GM18519 (cell line): ENCODE measurements at regions not wholly inside any gene's neighbourhood (a gene's known extent, or its start where the extent isn't known, plus 50 kb on each side); places are given as distances from the start of the nearest gene placed in this dataset.

Experiments used
- ATAC-seq: cut with Tn5 transposase; IDR thresholded peaks from one replicate; pipeline ENCODE4 v1.9.1; 2021; ENCODE audit warnings: mild to moderate bottlenecking, moderate library complexity; ENCODE audit not compliant: unreplicated experiment, low FRiP score

DNA sequence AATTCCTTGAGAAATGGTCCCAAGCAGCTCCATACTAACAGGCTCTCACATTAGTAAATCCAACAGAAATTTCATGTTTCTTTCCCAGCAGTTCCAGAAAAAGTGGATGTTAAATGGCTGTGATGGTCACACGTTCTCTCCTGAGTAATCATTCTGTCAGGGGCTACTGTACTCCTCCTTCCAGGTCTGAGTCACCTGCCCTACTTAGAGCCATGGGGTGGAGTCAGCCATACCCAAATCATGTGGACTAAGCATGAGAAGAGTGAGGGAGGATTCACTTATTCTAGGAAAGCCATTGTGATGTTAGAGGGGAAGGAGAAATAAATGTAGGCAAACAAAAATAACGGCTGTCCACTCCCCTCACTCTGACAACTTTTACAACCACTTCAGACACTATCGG, 547.2 kb downstream of the CSNK1G3 start:
- ATAC-seq, result no peak

GRCh38 chr5:124057724-124058231, 545.8 kb downstream of the CSNK1G3 start:
- ATAC-seq, result no peak

DNA sequence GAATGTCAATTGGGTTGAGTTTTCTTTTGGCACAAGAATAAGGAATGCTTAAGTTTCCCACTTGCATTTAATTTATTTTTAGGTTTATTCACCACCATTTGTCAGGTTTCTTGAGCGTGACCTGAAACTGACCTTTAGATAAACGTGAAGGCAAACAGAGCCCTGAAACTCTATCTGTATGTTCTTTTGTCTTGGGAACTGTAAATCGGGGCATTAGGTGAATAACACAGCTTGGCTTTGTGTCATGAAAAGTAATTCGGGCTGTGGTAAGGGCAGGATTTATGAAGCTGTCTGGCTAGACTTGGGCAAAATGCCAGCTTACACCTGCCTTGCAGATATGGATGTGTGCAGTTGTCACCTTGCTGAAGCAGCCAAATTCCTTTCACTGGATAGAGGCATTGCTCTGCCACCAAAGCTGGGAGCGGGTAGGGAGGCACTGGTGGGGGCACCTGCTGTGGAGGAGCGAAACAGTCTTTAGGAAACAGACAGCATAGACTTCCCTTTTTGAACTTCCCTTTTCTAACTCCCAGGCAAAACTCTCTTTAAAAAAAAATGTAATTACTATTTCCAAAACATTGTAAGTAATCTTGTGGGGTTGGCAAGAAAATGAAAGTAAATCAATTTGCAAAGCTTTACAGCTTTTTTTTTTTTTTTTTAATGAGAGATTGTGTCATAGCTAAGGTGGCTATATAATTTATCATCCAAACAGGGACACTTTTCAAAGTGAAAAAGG, 545.2 kb downstream of the CSNK1G3 start:
- peak; percentile 30 for ATAC-seq

- peak; percentile 53 for ATAC-seq
Measured at GRCh38 chr5:124056326-124056990, 544.5 kb downstream of the CSNK1G3 start.

DNA sequence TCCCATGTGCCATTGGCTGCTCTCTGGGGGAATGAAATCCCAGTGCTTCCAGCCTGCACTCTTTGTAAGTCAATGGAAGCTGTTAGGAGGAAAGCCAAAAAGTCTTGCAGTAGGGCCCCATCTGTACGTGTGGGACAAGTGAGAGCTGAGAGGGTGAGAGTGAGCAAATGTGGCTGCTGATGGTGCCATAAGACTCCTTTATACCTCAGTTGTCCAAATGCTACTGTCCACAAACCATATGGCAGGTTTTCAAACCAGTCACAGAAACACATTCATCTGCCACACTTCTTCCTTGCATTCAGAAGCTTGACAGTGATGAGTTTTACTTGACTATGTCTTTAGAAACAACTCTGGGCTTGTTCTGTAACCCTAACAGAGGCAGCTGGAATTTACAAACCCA, 543.8 kb downstream of the CSNK1G3 start:
- ATAC-seq, result no peak

GRCh38 chr5:124054564-124054963, 542.6 kb downstream of the CSNK1G3 start:
- ATAC-seq, result peak; percentile 46

GRCh38 chr5:124053340-124053739, 541.4 kb downstream of the CSNK1G3 start:
- no peak for ATAC-seq

GRCh38 chr5:124052201-124052600, 540.2 kb downstream of the CSNK1G3 start:
- ATAC-seq, result no peak

DNA sequence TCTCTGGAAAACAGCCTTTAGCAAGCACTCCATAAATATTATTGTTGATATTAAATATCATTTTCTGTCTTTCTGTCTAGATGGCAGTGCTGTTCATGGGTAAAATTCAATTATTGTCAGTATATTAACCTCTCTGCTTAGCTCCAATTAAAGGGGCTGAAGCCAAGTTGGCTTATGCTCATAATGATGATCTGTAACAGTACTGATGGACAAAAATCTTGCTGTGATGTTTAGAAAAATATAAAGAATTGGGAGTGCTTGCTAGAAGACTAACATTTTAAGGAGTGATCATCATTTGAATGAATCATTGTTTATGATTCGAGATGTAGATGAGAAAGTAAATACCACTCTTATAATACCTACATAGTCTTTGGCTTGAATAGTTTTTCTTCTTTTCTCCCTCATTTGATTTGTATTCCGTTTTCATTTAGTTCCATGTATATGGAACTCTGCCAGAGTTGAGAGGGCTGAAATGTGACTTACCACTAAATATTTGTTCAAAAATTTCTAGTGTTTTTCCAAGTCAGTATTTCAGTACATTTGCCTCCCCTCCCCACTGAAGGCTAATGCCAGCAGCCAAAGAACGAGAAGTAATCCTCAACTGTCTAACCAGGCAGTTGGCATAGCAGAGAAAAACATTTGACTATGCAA, 538.3 kb downstream of the CSNK1G3 start:
- no peak for ATAC-seq

DNA sequence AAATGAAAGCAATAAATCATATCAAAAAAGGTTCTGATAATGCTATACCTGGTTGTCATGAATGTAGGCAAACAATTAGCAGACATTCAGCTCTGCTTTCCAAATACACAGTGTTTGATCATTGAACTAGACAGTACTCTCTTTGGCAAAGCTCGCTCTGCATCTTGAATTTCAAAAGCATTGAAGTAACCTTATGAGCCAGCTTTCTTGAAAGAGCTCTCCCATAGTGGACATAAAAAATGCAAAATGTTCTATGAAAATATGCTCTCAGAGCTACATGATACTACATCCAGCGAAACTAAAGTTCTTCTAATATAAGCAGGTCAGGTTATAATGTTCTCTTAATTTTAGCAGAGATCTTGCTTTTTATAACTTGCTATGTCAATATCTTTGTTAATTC, 533.4 kb downstream of the CSNK1G3 start:
- ATAC-seq, result no peak

DNA sequence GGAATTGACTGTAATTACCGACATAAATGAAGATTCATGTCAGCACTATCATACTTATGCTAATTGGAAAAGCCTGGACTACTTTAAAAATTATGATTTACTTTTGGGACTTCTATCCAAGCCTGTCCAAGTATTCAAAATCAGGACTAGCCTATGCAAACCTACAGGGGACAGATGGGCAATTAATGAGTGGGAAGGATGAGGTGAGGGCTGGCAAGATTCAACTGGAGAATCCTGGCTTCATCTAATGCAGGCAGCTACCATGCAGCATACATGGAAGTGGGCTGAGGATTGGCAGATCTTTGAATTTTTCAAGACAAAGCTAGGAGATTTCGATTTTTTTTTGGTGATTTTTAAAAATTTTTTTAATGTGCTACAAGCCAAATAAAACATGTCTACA, 532.6 kb downstream of the CSNK1G3 start:
- no peak for ATAC-seq

- no peak for ATAC-seq
Measured at GRCh38 chr5:124043456-124043855, 531.5 kb downstream of the CSNK1G3 start.

GRCh38 chr5:124040799-124041198, 528.8 kb downstream of the CSNK1G3 start:
- no peak for ATAC-seq

DNA sequence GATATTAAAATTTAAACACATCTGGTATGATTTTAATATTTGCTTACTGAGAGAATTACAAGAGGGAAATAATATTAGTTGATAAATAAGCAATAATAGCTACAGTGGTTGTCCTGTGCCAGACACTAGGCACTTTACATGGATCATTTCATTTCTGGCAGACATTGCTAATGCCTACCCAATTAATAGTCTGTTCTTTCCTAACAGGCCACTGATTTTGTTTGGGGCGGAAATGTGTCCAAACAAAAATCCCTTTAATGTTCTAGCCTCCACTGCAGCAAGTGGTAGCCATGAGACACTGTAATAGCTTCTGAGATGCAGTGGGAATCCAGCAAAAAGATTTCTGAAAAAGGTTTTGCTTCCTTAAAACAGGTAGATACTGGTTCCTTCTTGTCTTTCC, 527.4 kb downstream of the CSNK1G3 start:
- no peak for ATAC-seq

DNA sequence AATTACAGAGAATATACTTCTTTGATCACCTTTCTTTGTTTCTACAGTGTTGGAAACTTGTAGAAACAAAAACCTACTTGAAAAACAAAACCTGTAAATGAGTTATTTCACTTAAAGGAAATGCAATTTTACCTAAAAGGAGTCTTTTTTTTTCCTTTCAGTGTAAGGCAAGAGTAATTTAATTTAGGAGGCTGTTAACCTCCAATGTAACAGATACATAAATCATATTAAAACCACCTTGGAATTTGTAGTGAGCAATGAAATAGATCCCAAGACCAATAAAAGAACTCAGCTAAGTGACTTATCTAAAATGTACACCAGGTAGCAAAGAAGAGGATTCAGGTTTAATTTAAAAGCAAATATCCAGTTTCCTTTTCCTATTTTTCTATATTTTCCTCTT, 524.8 kb downstream of the CSNK1G3 start:
- no peak for ATAC-seq

DNA sequence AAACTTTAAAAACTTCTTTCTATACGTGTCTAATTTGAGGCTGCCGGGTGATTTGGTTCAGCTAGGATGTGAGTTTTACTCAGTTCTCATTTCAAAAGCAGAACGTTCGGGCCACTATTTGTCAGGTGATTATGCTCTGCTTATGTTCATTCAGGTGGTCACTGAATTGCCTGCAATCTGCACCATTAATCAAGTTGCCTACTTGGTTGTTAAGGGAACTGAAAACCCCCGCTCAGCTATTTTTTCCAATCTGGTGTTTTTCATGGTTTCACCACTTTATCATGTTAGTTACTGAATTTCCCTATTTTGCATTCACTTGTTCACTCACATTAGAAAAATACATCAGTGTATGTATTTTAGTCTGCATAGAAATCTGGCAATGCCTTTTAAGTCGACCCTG, 523.0 kb downstream of the CSNK1G3 start:
- peak; percentile 98 for ATAC-seq

GRCh38 chr5:124034083-124034700, 522.2 kb downstream of the CSNK1G3 start:
- ATAC-seq, result no peak

- no peak for ATAC-seq
Measured at GRCh38 chr5:124030043-124030491, 518.1 kb downstream of the CSNK1G3 start.

DNA sequence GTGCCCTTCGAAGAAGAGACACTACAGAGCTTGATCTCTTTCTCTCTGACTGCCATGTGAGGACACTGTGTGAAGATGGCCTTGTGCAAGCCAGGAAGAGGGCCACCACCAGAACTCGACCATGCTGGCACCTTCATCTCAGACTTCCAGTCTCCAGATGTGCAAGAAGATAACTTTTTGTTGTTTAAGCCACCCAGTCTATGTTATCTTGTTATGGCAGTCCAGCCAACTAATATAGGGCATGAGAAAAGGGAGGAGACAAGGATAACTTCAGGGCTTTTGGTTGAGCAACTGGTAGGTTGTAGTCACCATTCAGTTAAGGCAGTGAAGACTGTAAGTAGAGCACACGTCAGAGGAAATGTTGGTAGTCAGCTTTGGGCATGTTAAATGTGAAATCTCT, 515.5 kb downstream of the CSNK1G3 start:
- ATAC-seq, result no peak

- ATAC-seq, result no peak
Measured at GRCh38 chr5:124025306-124025845, 513.4 kb downstream of the CSNK1G3 start.

DNA sequence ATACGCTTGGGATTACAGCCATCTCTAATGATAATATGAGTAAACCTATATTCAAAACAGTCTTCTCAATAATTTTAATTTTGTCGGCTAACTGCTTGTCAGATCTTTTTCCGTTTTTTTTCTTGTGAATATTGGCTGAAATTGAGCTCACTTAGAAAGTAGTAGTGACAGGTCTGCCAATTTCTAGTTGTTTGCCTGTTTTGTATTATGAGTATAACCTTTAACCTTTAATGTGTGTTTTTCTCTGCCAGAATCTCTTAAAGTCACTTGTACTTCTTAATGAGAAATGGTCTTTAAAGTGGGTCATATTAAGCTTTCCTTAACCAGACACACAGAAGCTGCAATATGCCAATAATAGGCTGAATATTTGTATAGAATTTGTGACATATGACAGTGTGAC, 511.0 kb downstream of the CSNK1G3 start:
- no peak for ATAC-seq
